ENCODE measurements at regions not wholly inside any gene's neighbourhood (a gene's known extent, or its start where the extent isn't known, plus 50 kb on each side); places are given as distances from the start of the nearest gene placed in this dataset.

DNA sequence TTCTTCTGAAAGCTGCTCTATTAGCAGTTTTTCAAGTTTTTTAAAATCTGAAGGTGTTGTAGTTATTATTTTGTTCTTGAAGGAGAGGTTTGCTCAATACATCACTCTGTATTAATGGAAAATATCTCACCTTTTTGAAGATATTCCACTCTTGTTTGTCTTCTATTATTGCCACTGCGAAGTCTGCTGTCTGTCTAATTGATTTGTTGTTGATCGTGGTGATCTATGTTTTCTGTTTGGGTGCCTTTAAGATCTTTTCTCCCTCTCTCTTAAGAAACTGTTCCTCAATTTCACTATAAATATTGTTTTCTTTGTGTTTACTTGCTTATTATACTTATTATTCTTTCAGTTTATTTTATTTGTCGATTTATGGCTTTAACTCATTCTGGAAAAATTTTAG, 64.9 kb upstream of the FZD8 start:
- DNase-seq = no peak

DNA sequence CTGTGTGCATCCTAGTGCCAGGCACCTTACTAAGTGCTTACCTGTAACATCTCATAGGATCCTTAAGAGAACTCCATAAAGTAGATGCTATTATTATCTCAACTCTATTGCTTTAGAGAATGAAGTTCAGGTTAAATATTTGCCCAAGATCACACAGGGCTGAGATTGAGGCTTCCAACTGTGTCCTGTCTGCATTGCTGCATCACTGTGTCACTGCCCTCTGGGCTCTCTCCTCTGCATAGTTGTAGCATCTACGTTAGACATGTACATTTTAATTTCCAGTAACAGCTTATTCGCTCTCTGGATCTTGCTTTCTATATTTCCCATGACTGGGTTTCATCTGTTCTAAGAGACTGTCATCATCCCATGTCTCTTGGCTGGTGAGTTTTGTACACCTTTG, 63.6 kb upstream of the FZD8 start:
- no peak for DNase-seq

DNA sequence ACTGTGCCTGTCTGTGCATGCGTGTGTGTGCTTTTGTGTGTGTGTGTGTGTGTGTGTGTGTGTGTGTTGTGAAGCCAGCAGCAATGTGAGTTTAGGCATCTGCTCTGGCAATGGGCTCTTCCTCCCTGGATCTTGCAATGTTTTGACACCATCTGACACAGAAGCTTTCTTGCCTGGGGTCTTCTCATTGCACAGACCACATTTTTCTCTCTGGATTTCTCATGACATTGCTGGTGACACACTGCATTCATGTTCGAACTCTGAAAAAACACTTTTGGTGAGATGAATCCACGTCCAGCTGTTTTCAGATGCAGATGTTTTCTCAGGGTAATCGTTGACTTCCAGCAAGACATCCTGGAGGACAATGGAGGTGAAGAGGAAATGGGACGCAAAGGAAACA, 63.0 kb upstream of the FZD8 start:
- no peak for DNase-seq

DNA sequence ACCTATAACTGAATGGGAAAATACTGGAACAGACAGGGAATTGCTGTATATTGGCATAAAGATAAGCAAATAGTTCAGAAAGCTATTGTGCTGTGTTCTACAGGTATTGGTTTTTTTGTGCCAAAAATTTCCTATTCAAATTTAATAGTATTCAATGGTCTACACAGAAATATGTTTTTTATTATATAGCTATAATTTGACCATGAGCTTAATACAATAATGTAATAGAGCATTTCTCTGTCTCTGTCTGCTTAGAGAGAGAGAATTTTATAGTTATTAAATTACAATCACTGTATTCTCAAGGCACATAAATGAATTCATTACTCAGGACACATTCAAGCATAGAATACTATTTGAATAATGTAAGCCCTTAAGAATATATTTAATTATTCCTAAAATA, 62.3 kb upstream of the FZD8 start:
- no peak for DNase-seq

DNA sequence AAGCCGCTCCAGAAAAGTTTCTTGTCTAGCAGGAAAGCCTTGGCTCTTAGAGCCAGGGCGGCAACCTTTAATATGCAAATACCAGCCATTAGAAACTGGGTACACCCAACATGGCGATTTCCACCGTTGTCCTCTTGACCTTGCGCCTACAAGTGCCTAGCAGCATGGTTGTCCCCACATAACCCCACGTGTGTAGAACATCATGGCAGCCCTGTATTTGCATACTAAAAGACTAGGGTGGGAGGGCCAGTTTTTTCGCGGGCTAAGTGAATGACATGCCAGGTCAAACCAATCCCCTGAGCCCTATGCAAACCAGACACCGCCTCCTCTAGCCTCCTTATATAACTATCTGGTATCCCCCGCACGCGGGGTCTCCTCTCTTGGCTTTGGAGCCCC, 58.4 kb upstream of the FZD8 start:
- DNase-seq = no peak

DNA sequence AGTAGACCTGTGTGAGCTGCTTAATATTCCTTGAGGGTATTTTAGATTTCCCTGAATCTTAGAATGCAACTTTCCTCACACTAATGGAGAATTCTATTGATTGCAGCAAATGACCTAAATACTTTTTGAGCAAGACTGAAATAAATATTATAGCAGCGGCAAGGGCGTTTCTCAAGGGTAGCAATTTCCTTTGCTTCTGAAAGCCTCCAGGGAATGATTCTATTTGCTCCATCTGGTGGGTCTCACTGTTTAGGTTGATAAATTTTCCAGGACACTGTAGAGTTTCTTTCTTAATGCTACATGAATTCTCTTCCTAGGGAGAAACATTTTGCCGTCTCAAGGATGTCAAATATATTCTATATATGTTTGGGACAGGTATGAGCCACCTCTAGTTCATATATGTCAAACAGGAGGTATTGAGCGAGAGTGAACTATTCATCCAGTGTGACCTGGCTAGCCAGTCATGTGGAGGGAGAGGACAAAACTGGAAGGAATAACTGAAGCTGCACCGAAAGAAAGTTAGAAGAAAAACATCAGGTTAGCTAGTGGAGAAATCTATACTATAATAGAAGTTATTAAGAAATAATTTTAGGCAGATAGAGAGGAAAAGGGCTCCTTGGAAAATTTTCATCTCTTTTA, 57.9 kb upstream of the FZD8 start:
- DNase-seq = no peak

DNA sequence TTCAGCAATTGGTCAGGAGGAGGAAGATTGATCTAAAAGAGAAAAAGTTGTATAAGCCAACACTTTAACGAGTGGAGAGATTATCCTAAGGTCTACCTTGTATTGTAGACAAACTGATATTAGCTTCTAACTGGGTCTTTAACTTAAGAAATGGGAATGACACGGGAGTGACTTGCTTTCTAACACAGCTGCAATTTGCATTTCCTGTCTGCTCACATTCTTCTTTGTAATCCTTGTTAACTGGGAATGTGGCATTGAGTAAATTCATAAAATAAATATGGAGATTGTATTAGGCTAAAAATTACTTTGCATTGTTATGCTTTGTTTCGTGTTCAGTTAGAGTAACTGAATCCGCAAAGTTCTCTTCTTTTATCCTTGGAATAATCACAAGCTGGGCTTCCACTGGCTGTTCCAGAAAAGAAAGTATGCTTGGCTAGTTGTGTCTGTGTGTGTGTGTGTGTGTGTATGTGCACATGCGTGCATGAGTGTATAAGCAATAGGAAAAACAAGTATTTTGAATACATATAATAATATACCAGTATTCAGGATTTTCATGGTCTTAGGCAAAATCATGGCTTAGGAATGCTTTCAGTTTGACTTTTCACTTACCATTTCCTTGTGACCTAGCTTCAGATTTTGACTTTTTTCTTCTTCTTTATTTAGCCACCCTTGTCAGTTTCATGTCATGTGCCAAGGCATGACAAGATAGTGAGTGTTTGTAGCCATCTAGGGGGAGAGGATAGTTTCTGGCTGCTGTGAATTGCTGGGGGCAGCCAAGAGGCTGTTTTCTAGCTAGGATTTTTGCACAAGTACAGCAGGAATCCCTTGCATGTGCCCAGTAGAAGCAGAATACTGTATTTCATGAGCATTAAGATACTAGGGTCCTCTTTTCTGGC, 54.5 kb upstream of the FZD8 start:
- no peak for DNase-seq

DNA sequence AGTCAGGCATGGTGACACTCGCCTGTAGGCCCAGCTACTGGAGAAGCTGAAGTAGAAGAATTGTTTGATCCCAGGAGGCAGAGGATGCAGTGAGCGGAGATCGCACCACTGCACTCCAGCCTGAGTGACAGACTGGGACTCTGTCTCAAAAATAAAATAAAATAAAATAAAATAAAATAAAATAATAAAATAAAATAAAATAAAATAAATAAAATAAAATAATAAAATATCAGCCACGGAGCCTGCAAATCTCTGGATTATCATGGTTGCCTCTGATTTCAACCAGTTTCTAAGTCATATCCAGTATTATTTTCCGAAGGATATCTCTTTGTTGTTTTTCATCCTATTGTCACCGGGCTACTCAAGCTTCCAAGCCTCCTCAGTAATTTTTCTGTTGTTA, 51.7 kb upstream of the FZD8 start:
- no peak for DNase-seq

Data from SW 1271 (cell line).